GM12872 (cell line): ENCODE measurements at regions not wholly inside any gene's neighbourhood (a gene's known extent, or its start where the extent isn't known, plus 50 kb on each side); places are given as distances from the start of the nearest gene placed in this dataset.

Source experiments
- CTCF ChIP-seq: IDR thresholded peaks from 3 replicates; pipeline ENCODE4 v1.5.1; 2011; ENCODE audit warnings: low read depth, mild to moderate bottlenecking, low read length, moderate library complexity; ENCODE audit not compliant: insufficient read depth

- no peak for TF ChIP-seq CTCF
Observed at GRCh38 chr9:108584860-108585259, 270.9 kb downstream of the ACTL7B start.

GRCh38 chr9:108582726-108583125 is 273.1 kb downstream of the ACTL7B start:
- TF ChIP-seq CTCF: no peak

GRCh38 chr9:108579757-108580439 is 275.9 kb downstream of the ACTL7B start:
- TF ChIP-seq CTCF: no peak

- no peak for TF ChIP-seq CTCF
Observed at GRCh38 chr9:108575276-108575675, 280.5 kb downstream of the ACTL7B start.

- no peak for TF ChIP-seq CTCF
Observed at GRCh38 chr9:108569624-108570023, 286.2 kb downstream of the ACTL7B start.

GRCh38 chr9:108568093-108568492 is 287.7 kb downstream of the ACTL7B start:
- TF ChIP-seq CTCF: no peak

- no peak for TF ChIP-seq CTCF
Observed at GRCh38 chr9:108567571-108567970, 288.2 kb downstream of the ACTL7B start.
